Panc1 (cell line): ENCODE measurements at regions not wholly inside any gene's neighbourhood (a gene's known extent, or its start where the extent isn't known, plus 50 kb on each side); places are given as distances from the start of the nearest gene placed in this dataset.

Source experiments
- ATAC-seq: fragments of 200-7000 bp; cut with Tn5 transposase; 2 replicates; pipeline ENCODE4 v1.9.1; 2020; ENCODE audit warnings: mild to moderate bottlenecking, moderate library complexity
- BruUV-seq: library from RNA; stranded (reverse); fragments of 400-500 nt; replicated peaks from 2 replicates; lab custom pipeline; 2021; lab: Mats Ljungman, UMichigan
- CTCF ChIA-PET: fragments of 300-600 bp; sonication (Branson Sonifier 250); formaldehyde crosslinking; loops from one replicate; lab custom pipeline; 2022; ENCODE audit warnings: antibody characterized with exemption; lab: Charles Lee
- POLR2A ChIA-PET: fragments of 300-600 bp; sonication (Branson Sonifier 250); formaldehyde crosslinking; loops from one replicate; lab custom pipeline; 2022; ENCODE audit warnings: antibody characterized with exemption; lab: Charles Lee
- DNase-seq: peaks from one replicate; pipeline ENCODE4 v3.0.0-alpha.2; 2010; ENCODE audit warnings: low read depth, low spot score
- H3K27ac ChIP-seq: 2 replicates; pipeline ENCODE4 v1.5.1; 2011; ENCODE audit warnings: mild to moderate bottlenecking, low read length, inconsistent platforms
- H3K27me3 ChIP-seq: fragments of 200-500 bp; sonication (Bioruptor generic); 2 replicates; pipeline ENCODE4 v1.6.0; 2014; ENCODE audit warnings: low read length, inconsistent platforms; ENCODE audit not compliant: control insufficient read depth, insufficient read depth
- H3K36me3 ChIP-seq: fragments of 200-500 bp; sonication (Bioruptor generic); 2 replicates; pipeline ENCODE4 v1.5.1; 2014; ENCODE audit warnings: inconsistent platforms, mild to moderate bottlenecking, low read length, moderate library complexity; ENCODE audit not compliant: control insufficient read depth, insufficient read depth
- H3K4me1 ChIP-seq: 2 replicates; pipeline ENCODE4 v1.5.1; 2011; ENCODE audit warnings: inconsistent platforms, mild to moderate bottlenecking, low read length, moderate library complexity; ENCODE audit not compliant: control insufficient read depth, insufficient read depth
- H3K4me3 ChIP-seq, 2 experiments: 2 replicates each; pipeline ENCODE4 v1.5.1; 2011 to 2012; ENCODE audit warnings: low read depth in 2 of 2, low read length in 2 of 2, mild to moderate bottlenecking in 2 of 2, inconsistent platforms in 1 of 2, moderate library complexity in 1 of 2
- H3K9me3 ChIP-seq: fragments of 200-500 bp; sonication (Bioruptor generic); 2 replicates; pipeline ENCODE4 v1.5.1; 2014; ENCODE audit warnings: low read depth, mild to moderate bottlenecking, inconsistent platforms, low read length, moderate library complexity; ENCODE audit not compliant: control insufficient read depth, insufficient read depth
- POLR2AphosphoS5 ChIP-seq: IDR thresholded peaks from 2 replicates; pipeline ENCODE4 v1.6.1; 2012; ENCODE audit warnings: mild to moderate bottlenecking, low read depth, low read length, moderate library complexity
- SIN3A ChIP-seq: IDR thresholded peaks from 2 replicates; pipeline ENCODE4 v1.6.1; 2012; ENCODE audit warnings: low read depth, mild to moderate bottlenecking, low read length, moderate library complexity, borderline replicate concordance; ENCODE audit not compliant: insufficient read depth
- TCF7L2 ChIP-seq: IDR thresholded peaks from 2 replicates; pipeline ENCODE4 v1.6.1; 2011; ENCODE audit warnings: mild to moderate bottlenecking, low read depth, low read length, inconsistent platforms
- in situ Hi-C: cut with HindIII; loops from 2 replicates; pipeline ENCODE4 v1.10.0; 2016; ENCODE audit warnings: low sequenced_read_pairs, low pct_unique_long_range_greater_than_20kb
- intact Hi-C: fragments of 100-400 bp; cut with micrococcal nuclease; formaldehyde crosslinking; loops from one replicate; pipeline ENCODE4 v1.10.0; 2022; ENCODE audit not compliant: unreplicated experiment
- TF ChIP-seq, protein P1 (sequence below): fragments of 450-650 bp; IDR thresholded peaks from 2 replicates; pipeline ENCODE4 v1.5.1; 2017; ENCODE audit warnings: mild to moderate bottlenecking
- TF ChIP-seq, protein P2 (sequence below), 2 experiments: IDR thresholded peaks; 2 replicates each; pipeline ENCODE4 v1.6.1; 2011 to 2012; ENCODE audit warnings: low read depth in 2 of 2, control low read depth in 1 of 2, low read length in 1 of 2, mild to moderate bottlenecking in 1 of 2, moderate library complexity in 1 of 2; ENCODE audit not compliant: insufficient read depth in 1 of 2

DNA sequence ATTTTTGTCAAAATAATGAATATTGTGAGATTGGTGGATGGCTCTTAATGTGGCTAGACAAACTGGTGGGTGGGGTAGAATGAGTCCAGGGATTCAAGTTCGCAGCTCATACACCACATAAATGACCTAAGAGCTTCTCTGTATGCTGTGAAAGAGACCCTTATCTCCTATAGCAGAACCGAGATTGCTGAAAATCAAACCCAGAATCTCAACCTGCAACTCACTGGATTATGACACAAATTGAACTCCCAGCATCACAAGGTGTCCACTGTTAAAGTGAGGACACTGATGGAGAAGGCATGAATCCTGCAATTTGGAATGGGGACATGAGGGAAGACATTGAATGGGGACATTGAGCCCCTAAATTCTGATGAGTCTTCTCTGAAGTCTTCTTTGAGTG is 51.3 kb upstream of the CNKSR3 start:
- Histone ChIP-seq H3K36me3 (no peaks in the 10 kb centered on the region), H3K4me1 (no peaks in the 10 kb centered on the region), H3K9me3 (no peaks in the 10 kb centered on the region), H3K27me3 (no peaks in the 10 kb centered on the region; the same call in 1 of the 2 replicates), H3K4me3 (no peak overlapping the region), H3K27ac (no peak overlapping the region)
- intact Hi-C loops, result no loop called here
- TF ChIP-seq, protein P1, sequence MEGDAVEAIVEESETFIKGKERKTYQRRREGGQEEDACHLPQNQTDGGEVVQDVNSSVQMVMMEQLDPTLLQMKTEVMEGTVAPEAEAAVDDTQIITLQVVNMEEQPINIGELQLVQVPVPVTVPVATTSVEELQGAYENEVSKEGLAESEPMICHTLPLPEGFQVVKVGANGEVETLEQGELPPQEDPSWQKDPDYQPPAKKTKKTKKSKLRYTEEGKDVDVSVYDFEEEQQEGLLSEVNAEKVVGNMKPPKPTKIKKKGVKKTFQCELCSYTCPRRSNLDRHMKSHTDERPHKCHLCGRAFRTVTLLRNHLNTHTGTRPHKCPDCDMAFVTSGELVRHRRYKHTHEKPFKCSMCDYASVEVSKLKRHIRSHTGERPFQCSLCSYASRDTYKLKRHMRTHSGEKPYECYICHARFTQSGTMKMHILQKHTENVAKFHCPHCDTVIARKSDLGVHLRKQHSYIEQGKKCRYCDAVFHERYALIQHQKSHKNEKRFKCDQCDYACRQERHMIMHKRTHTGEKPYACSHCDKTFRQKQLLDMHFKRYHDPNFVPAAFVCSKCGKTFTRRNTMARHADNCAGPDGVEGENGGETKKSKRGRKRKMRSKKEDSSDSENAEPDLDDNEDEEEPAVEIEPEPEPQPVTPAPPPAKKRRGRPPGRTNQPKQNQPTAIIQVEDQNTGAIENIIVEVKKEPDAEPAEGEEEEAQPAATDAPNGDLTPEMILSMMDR, result no peak
- TF ChIP-seq POLR2AphosphoS5 (no peak), TCF7L2 (no peak), SIN3A (no peak)
- TF ChIP-seq, protein P2, sequence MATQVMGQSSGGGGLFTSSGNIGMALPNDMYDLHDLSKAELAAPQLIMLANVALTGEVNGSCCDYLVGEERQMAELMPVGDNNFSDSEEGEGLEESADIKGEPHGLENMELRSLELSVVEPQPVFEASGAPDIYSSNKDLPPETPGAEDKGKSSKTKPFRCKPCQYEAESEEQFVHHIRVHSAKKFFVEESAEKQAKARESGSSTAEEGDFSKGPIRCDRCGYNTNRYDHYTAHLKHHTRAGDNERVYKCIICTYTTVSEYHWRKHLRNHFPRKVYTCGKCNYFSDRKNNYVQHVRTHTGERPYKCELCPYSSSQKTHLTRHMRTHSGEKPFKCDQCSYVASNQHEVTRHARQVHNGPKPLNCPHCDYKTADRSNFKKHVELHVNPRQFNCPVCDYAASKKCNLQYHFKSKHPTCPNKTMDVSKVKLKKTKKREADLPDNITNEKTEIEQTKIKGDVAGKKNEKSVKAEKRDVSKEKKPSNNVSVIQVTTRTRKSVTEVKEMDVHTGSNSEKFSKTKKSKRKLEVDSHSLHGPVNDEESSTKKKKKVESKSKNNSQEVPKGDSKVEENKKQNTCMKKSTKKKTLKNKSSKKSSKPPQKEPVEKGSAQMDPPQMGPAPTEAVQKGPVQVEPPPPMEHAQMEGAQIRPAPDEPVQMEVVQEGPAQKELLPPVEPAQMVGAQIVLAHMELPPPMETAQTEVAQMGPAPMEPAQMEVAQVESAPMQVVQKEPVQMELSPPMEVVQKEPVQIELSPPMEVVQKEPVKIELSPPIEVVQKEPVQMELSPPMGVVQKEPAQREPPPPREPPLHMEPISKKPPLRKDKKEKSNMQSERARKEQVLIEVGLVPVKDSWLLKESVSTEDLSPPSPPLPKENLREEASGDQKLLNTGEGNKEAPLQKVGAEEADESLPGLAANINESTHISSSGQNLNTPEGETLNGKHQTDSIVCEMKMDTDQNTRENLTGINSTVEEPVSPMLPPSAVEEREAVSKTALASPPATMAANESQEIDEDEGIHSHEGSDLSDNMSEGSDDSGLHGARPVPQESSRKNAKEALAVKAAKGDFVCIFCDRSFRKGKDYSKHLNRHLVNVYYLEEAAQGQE (IDR thresholded peaks at IDR 0.05; ENCODE audit: insufficient read depth in 1 of 2, low read depth in 2 of 2, low read length in 1 of 2), result no peak
- ATAC-seq (no peak), DNase-seq (no peak)
- BruUV-seq, result no TSS peak
- ChIA-PET CTCF (no interaction called here), POLR2A (no interaction called here)
- in situ Hi-C loops, result no loop called here

DNA sequence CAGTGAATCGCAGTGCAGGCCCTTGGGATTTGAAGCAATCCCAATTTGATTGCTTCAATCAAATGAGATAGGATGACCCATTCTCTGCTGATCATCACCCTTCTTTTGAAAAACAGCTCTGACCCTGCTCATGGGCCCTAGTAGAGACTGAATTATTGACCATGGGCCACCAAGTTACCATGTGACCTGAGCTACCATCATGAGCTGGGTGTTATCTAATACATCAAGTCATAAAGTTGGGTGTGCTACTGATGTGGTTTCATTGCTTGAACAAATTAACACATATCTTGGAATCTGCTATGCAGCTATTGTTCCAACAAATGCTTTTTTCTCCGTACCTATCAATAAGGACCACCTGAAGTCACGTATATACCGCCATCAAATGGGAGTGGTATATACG is 54.8 kb upstream of the CNKSR3 start:
- no peak overlapping the region for H3K27ac ChIP-seq
- DNase-seq (no peak), ATAC-seq (no peak)
- intact Hi-C loops, result no loop called here
- no TSS peak for BruUV-seq
- no peak for TF ChIP-seq POLR2AphosphoS5
- TF ChIP-seq, protein P1, result no peak
- no peak for TF ChIP-seq SIN3A
- TF ChIP-seq TCF7L2, result no peak
- TF ChIP-seq, protein P2 (IDR thresholded peaks at IDR 0.05; ENCODE audit: insufficient read depth in 1 of 2, low read depth in 2 of 2, low read length in 1 of 2), result no peak
- in situ Hi-C loops, result no loop called here
- ChIA-PET POLR2A (no interaction called here), CTCF (no interaction called here)
- no peak overlapping the region for H3K4me3 ChIP-seq
- no peaks in the 10 kb centered on the region for H3K36me3 ChIP-seq
- peaks cover 3% of the 10 kb centered on the region; the same call in 1 of the 2 replicates for H3K4me1 ChIP-seq
- no peaks in the 10 kb centered on the region; the same call in 1 of the 2 replicates for H3K27me3 ChIP-seq
- H3K9me3 ChIP-seq, result no peaks in the 10 kb centered on the region
